ENCODE measurements at regions not wholly inside any gene's neighbourhood (a gene's known extent, or its start where the extent isn't known, plus 50 kb on each side); places are given as distances from the start of the nearest gene placed in this dataset.

DNA sequence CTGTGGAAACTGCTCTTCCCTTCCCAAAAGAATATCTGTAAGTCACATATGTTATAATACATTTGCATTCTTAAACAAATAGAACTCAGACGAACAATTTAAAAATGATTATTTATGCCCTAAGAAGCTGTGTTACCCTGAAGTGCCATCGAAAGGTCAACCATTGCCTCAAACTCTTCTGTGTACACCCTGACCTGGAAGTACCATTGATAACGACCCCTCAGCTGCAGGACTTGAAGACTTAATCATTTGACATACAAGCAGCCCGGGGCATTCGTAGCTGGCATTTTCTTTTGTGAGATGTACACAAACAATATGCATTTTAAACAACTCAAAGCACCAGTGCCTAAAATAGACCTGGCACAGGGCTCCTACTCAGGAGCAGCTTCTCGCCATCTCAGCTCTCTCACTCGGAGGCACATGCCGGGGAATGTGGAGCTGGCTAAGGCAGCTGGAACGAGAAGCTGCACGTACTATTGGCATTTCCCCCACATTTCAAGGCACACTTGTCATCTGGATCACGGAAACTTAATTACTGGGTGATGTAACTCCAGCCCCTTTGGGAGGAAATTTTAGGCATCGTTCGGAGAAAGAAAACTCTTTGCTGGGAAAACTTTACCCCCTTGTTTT is 170.0 kb upstream of the GALNT5 start:
- no peak overlapping the region for H3K27ac ChIP-seq (ENCODE audit: control insufficient read depth, insufficient read depth)
- H3K9me3 ChIP-seq (replicated peaks; ENCODE audit: control insufficient read depth, insufficient read depth, low read length): no peaks in the 10 kb centered on the region
- H3K4me1 ChIP-seq (ENCODE audit: control insufficient read depth, insufficient read depth, low read length): no peaks in the 10 kb centered on the region
- H3K4me3 ChIP-seq: no peak overlapping the region
- no peaks in the 10 kb centered on the region for H3K79me2 ChIP-seq (ENCODE audit: control insufficient read depth, insufficient read depth, low read length)
- no TSS peak for BruUV-seq (replicated peaks)
- DNase-seq (ENCODE audit: low read depth, low spot score): no peak
- no peaks in the 10 kb centered on the region; a peak in 2 of 4 replicates for H3K27me3 ChIP-seq (replicated peaks in 1 of 2; ENCODE audit: control insufficient read depth in 2 of 2, insufficient read depth in 2 of 2, low read length in 1 of 2)
- H4K20me1 ChIP-seq (ENCODE audit: control insufficient read depth, insufficient read depth): no peaks in the 10 kb centered on the region
- in situ Hi-C loops (cut with MboI) (no loop called here), intact Hi-C loops (cut with micrococcal nuclease; ENCODE audit: unreplicated experiment) (no loop called here)
- H2AFZ ChIP-seq (ENCODE audit: control insufficient read depth, low read depth, low read length): no peak overlapping the region
- H3K9ac ChIP-seq (ENCODE audit: control insufficient read depth, insufficient read depth, low read length): no peak overlapping the region
- POLR2A ChIA-PET: no interaction called here
- SMC1A ChIA-PET (ENCODE audit: uncharacterized antibody, unreplicated experiment): interaction anchor here (1.3 to 2.0 kb wide), 3 partner anchors 9 to 96 kb away, joined by 3 to 6 read pairs (median 4); no protein-coding TSS in a partner anchor
- H3K36me3 ChIP-seq (ENCODE audit: control insufficient read depth in 2 of 2, insufficient read depth in 2 of 2, low read length in 1 of 2): no peaks in the 10 kb centered on the region
- RAD21 ChIA-PET (ENCODE audit: unreplicated experiment): interaction anchor here (1.8 kb wide), 1 partner anchor 106 kb away, joined by 6 read pairs; no protein-coding TSS in a partner anchor
- CTCF ChIA-PET: interaction anchor here (1.0 to 1.2 kb wide), 2 partner anchors 10 to 198 kb away, joined by 3 read pairs; no protein-coding TSS in a partner anchor
- no peak for FAIRE-seq
- no peak overlapping the region for H3K4me2 ChIP-seq (ENCODE audit: control insufficient read depth, insufficient read depth)
- 24% methylated on average over 12 of the region's 13 CpGs for WGBS (ENCODE audit: insufficient coverage, insufficient replicate concordance, low lambda C conversion rate, missing lambda C conversion rate)
- ATAC-seq: no peak
- no peak for TF ChIP-seq RAD51 (IDR thresholded peaks at IDR 0.05)
- TF ChIP-seq ELK1 (IDR thresholded peaks at IDR 0.05; ENCODE audit: low read depth, low read length): no peak
- TF ChIP-seq SIX5 (IDR thresholded peaks at IDR 0.05; ENCODE audit: low read depth, low read length, severe bottlenecking): no peak
- TF ChIP-seq KLF5 (IDR thresholded peaks at IDR 0.05; ENCODE audit: partially characterized antibody): no peak
- TF ChIP-seq CEBPZ (IDR thresholded peaks at IDR 0.05; ENCODE audit: low read depth, low read length): no peak
- no peak for TF ChIP-seq POLR2AphosphoS5 (IDR thresholded peaks at IDR 0.05; ENCODE audit: low read length)
- no peak for TF ChIP-seq PAX8 (IDR thresholded peaks at IDR 0.05)
- no peak for TF ChIP-seq ZNF384 (IDR thresholded peaks at IDR 0.05; ENCODE audit: borderline replicate concordance, low read depth, low read length)
- no peak for TF ChIP-seq ZBTB11 (CRISPR knock-in tag; IDR thresholded peaks at IDR 0.05)
- no peak for TF ChIP-seq EZH2 (IDR thresholded peaks at IDR 0.05; ENCODE audit: borderline replicate concordance, control insufficient read depth, low read depth, low read length)
- TF ChIP-seq, protein P1, sequence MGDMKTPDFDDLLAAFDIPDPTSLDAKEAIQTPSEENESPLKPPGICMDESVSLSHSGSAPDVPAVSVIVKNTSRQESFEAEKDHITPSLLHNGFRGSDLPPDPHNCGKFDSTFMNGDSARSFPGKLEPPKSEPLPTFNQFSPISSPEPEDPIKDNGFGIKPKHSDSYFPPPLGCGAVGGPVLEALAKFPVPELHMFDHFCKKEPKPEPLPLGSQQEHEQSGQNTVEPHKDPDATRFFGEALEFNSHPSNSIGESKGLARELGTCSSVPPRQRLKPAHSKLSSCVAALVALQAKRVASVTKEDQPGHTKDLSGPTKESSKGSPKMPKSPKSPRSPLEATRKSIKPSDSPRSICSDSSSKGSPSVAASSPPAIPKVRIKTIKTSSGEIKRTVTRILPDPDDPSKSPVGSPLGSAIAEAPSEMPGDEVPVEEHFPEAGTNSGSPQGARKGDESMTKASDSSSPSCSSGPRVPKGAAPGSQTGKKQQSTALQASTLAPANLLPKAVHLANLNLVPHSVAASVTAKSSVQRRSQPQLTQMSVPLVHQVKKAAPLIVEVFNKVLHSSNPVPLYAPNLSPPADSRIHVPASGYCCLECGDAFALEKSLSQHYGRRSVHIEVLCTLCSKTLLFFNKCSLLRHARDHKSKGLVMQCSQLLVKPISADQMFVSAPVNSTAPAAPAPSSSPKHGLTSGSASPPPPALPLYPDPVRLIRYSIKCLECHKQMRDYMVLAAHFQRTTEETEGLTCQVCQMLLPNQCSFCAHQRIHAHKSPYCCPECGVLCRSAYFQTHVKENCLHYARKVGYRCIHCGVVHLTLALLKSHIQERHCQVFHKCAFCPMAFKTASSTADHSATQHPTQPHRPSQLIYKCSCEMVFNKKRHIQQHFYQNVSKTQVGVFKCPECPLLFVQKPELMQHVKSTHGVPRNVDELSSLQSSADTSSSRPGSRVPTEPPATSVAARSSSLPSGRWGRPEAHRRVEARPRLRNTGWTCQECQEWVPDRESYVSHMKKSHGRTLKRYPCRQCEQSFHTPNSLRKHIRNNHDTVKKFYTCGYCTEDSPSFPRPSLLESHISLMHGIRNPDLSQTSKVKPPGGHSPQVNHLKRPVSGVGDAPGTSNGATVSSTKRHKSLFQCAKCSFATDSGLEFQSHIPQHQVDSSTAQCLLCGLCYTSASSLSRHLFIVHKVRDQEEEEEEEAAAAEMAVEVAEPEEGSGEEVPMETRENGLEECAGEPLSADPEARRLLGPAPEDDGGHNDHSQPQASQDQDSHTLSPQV (IDR thresholded peaks at IDR 0.05): no peak
